Loucy (cell line): ENCODE measurements at regions not wholly inside any gene's neighbourhood (a gene's known extent, or its start where the extent isn't known, plus 50 kb on each side); places are given as distances from the start of the nearest gene placed in this dataset.

Source experiments
- EZH2phosphoT487 ChIP-seq: fragments of 200-600 bp; IDR thresholded peaks from 2 replicates; pipeline ENCODE4 v1.6.1; 2018; ENCODE audit warnings: antibody characterized with exemption, mild to moderate bottlenecking, moderate library complexity, borderline replicate concordance
- TF ChIP-seq, protein P1 (sequence below): fragments of 200-600 bp; sonication (generic); conservative IDR thresholded peaks from 2 replicates; pipeline ENCODE4 v1.5.1; 2014; ENCODE audit warnings: mild to moderate bottlenecking, antibody characterized with exemption, low read length

GRCh38 chr4:177582992-177583391 is 140.8 kb upstream of the AGA start:
- TF ChIP-seq, protein P1, sequence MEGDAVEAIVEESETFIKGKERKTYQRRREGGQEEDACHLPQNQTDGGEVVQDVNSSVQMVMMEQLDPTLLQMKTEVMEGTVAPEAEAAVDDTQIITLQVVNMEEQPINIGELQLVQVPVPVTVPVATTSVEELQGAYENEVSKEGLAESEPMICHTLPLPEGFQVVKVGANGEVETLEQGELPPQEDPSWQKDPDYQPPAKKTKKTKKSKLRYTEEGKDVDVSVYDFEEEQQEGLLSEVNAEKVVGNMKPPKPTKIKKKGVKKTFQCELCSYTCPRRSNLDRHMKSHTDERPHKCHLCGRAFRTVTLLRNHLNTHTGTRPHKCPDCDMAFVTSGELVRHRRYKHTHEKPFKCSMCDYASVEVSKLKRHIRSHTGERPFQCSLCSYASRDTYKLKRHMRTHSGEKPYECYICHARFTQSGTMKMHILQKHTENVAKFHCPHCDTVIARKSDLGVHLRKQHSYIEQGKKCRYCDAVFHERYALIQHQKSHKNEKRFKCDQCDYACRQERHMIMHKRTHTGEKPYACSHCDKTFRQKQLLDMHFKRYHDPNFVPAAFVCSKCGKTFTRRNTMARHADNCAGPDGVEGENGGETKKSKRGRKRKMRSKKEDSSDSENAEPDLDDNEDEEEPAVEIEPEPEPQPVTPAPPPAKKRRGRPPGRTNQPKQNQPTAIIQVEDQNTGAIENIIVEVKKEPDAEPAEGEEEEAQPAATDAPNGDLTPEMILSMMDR: no peak
- no peak for TF ChIP-seq EZH2phosphoT487
